ENCODE measurements at regions not wholly inside any gene's neighbourhood (a gene's known extent, or its start where the extent isn't known, plus 50 kb on each side); places are given as distances from the start of the nearest gene placed in this dataset.

DNA sequence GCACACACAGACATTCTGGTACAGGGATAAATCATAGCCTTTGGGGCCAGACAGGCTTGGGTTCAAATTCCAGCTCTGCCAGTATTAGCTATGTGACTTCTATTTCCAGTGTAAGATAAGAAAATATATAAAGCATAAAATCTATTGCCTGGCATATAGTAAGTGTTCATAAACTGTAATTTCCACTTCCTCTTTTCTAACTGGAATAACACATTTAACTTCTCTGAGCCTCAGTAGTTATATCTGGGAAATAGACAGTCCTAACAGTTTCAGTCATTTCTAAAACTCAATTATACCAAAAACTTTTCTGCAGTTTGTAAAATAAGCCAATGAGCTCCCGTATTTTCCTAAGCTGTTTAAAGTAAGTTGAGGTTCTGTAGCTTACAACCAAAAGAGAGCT is 351.4 kb downstream of the ZNF326 start:
- TF ChIP-seq CTCF (IDR thresholded peaks at IDR 0.05) (no peak), POLR2A (IDR thresholded peaks at IDR 0.05) (no peak)

Measured in gastroesophageal sphincter (tissue), 3 donors.